ENCODE measurements at regions not wholly inside any gene's neighbourhood (a gene's known extent, or its start where the extent isn't known, plus 50 kb on each side); places are given as distances from the start of the nearest gene placed in this dataset.

DNA sequence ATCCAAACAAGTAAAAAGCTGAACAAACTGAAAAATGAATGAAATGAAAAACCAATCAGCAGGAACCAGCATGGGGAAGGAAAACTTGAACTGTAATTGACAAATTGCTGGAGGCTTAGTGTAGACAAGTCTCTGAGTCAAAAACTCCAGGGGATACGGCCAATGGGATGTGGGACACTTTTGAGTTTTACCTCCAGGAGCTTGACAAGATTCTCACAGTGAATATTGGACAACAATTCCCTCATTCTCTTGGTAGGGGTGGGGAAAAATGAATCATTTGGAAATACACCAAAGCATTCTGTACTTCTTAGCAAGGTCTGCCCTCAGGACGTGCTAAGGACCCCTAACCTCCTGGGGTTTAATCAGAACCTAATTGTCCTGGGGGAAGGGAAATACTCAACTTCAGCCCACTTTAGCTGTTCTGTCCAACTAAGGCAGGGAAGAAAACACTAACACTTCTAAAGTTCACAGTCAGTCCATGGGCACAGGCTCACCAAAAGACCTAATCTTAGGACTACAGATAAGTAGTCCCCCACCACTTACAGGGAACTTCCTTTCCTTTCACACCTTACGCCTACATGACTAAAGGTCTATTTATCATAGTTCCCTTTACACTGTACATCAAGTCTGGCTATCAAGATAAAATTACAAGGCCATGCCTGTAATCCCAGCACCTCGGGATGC lies 60.7 kb upstream of the CDC42BPA start (continued):
- TF ChIP-seq RCOR1 (IDR thresholded peaks at IDR 0.05; ENCODE audit: borderline replicate concordance in 1 of 2, low read depth in 2 of 2, low read length in 2 of 2), result peak in 1 of 2 experiments; percentile 47; a peak in 1 of 4 replicates
- TF ChIP-seq PHB2 (IDR thresholded peaks at IDR 0.05; ENCODE audit: low read depth), result peak; percentile 36; the same call in 1 of the 2 replicates
- TF ChIP-seq, protein P1, sequence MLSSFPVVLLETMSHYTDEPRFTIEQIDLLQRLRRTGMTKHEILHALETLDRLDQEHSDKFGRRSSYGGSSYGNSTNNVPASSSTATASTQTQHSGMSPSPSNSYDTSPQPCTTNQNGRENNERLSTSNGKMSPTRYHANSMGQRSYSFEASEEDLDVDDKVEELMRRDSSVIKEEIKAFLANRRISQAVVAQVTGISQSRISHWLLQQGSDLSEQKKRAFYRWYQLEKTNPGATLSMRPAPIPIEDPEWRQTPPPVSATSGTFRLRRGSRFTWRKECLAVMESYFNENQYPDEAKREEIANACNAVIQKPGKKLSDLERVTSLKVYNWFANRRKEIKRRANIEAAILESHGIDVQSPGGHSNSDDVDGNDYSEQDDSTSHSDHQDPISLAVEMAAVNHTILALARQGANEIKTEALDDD (IDR thresholded peaks at IDR 0.05), result peak; percentile 60; the same call in 1 of the 2 replicates
- peak; percentile 54; the same call in 1 of the 2 replicates for TF ChIP-seq ATF7 (IDR thresholded peaks at IDR 0.05)
- no peak for TF ChIP-seq CHD4 (IDR thresholded peaks at IDR 0.05; ENCODE audit: insufficient read depth, insufficient replicate concordance, low read depth, low read length, poor library complexity, severe bottlenecking)
- 0 out of 2 replicates have a peak, but pooled peaks have one; percentile 35 for TF ChIP-seq PML (IDR thresholded peaks at IDR 0.05; ENCODE audit: low read length)
- TF ChIP-seq ZNF75A (CRISPR knock-in tag; IDR thresholded peaks at IDR 0.05), result no peak
- TF ChIP-seq EP400 (IDR thresholded peaks at IDR 0.05), result no peak
- TF ChIP-seq, protein P2, sequence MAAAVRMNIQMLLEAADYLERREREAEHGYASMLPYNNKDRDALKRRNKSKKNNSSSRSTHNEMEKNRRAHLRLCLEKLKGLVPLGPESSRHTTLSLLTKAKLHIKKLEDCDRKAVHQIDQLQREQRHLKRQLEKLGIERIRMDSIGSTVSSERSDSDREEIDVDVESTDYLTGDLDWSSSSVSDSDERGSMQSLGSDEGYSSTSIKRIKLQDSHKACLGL (CRISPR knock-in tag; IDR thresholded peaks at IDR 0.05; ENCODE audit: borderline replicate concordance, poor library complexity, severe bottlenecking), result no peak
- TF ChIP-seq, protein P3, sequence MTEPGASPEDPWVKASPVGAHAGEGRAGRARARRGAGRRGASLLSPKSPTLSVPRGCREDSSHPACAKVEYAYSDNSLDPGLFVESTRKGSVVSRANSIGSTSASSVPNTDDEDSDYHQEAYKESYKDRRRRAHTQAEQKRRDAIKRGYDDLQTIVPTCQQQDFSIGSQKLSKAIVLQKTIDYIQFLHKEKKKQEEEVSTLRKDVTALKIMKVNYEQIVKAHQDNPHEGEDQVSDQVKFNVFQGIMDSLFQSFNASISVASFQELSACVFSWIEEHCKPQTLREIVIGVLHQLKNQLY (CRISPR knock-in tag; conservative IDR thresholded peaks at IDR 0.05), result no peak
- TF ChIP-seq, protein P4, sequence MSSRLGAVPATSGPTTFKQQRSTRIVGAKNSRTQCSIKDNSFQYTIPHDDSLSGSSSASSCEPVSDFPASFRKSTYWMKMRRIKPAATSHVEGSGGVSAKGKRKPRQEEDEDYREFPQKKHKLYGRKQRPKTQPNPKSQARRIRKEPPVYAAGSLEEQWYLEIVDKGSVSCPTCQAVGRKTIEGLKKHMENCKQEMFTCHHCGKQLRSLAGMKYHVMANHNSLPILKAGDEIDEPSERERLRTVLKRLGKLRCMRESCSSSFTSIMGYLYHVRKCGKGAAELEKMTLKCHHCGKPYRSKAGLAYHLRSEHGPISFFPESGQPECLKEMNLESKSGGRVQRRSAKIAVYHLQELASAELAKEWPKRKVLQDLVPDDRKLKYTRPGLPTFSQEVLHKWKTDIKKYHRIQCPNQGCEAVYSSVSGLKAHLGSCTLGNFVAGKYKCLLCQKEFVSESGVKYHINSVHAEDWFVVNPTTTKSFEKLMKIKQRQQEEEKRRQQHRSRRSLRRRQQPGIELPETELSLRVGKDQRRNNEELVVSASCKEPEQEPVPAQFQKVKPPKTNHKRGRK (tag; IDR thresholded peaks at IDR 0.05), result no peak
- peak; percentile 47 for TF ChIP-seq STAT5A (IDR thresholded peaks at IDR 0.05; ENCODE audit: borderline replicate concordance, low read length)
- peak; percentile 36; the same call in 1 of the 2 replicates for TF ChIP-seq NFE2 (IDR thresholded peaks at IDR 0.05; ENCODE audit: low read depth)
- no peak for TF ChIP-seq NRF1 (conservative IDR thresholded peaks at IDR 0.05 in 1 of 2, IDR thresholded peaks at IDR 0.05 in 1 of 2)
- TF ChIP-seq DPF2 (IDR thresholded peaks at IDR 0.05), result peak; percentile 84
- TF ChIP-seq TRIM24 (IDR thresholded peaks at IDR 0.05), result peak in 1 of 2 experiments; percentile 62; a peak in 2 of 4 replicates
- no peak for TF ChIP-seq HIVEP1 (CRISPR knock-in tag; IDR thresholded peaks at IDR 0.05)
- TF ChIP-seq NCOA1 (IDR thresholded peaks at IDR 0.05; ENCODE audit: low read depth), result peak; percentile 53; the same call in 1 of the 2 replicates
- TF ChIP-seq MTA1 (IDR thresholded peaks at IDR 0.05; ENCODE audit: borderline replicate concordance), result no peak; the same call in 1 of the 2 replicates
- no peak for TF ChIP-seq ZNF780A (CRISPR knock-in tag; IDR thresholded peaks at IDR 0.05)
- TF ChIP-seq MTA3 (IDR thresholded peaks at IDR 0.05; ENCODE audit: borderline replicate concordance), result 0 out of 2 replicates have a peak, but pooled peaks have one; percentile 51
- TF ChIP-seq ZC3H8 (IDR thresholded peaks at IDR 0.05), result no peak
- TF ChIP-seq SPI1 (IDR thresholded peaks at IDR 0.05; ENCODE audit: borderline replicate concordance, low read depth, low read length), result peak; percentile 52; the same call in 1 of the 2 replicates
- no peak for TF ChIP-seq ZNF3 (CRISPR knock-in tag; IDR thresholded peaks at IDR 0.05)
- TF ChIP-seq TAL1 (IDR thresholded peaks at IDR 0.05), result peak; percentile 72
- no peak for TF ChIP-seq ZNF444 (CRISPR knock-in tag; IDR thresholded peaks at IDR 0.05)
